A549 (cell line): ENCODE measurements at regions not wholly inside any gene's neighbourhood (a gene's known extent, or its start where the extent isn't known, plus 50 kb on each side); places are given as distances from the start of the nearest gene placed in this dataset.

Experiments used
- CTCF ChIP-seq: fragments of >200 bp; sonication (Bioruptor Twin); formaldehyde crosslinking; IDR thresholded peaks from 3 replicates; pipeline ENCODE4 v1.5.1; 2016
- MAX ChIP-seq: IDR thresholded peaks from 2 replicates; pipeline ENCODE4 v1.6.1; 2012
- RAD21 ChIP-seq, 2 experiments: fragments of >200 bp in 1 of 2; sonication (Bioruptor Twin) in 1 of 2; formaldehyde crosslinking in 1 of 2; IDR thresholded peaks in 1 of 2; conservative IDR thresholded peaks in 1 of 2; 2 replicates in 1 of 2; 3 replicates in 1 of 2; pipeline ENCODE4 v1.6.1; 2012 to 2018; ENCODE audit warnings: inconsistent platforms in 1 of 2
- RFX5 ChIP-seq: fragments of 450-650 bp; IDR thresholded peaks from 2 replicates; pipeline ENCODE4 v1.7.1; 2014; ENCODE audit warnings: antibody characterized with exemption, mild to moderate bottlenecking, moderate library complexity
- RNF2 ChIP-seq: fragments of 200-600 bp; sonication (generic); IDR thresholded peaks from 2 replicates; pipeline ENCODE4 v1.6.1; 2016; ENCODE audit warnings: low read depth, mild to moderate bottlenecking, antibody characterized with exemption, moderate library complexity, borderline replicate concordance

- TF ChIP-seq CTCF (no peak), MAX (no peak), RFX5 (no peak), RNF2 (no peak), RAD21 (conservative IDR thresholded peaks at IDR 0.05 in 1 of 2, IDR thresholded peaks at IDR 0.05 in 1 of 2) (no peak)
Measured at GRCh38 chr4:126018274-126018673, 703.5 kb downstream of the FAT4 start.
